Lower leg skin (tissue), 3 donors: ENCODE measurements at regions not wholly inside any gene's neighbourhood (a gene's known extent, or its start where the extent isn't known, plus 50 kb on each side); places are given as distances from the start of the nearest gene placed in this dataset.

ENCODE experiments used
- CTCF ChIP-seq, 3 donors: fragments of 450-650 bp; IDR thresholded peaks; one replicate each; pipeline ENCODE4 v1.5.1; 2016; ENCODE audit warnings: antibody characterized with exemption in 3 of 3, mild to moderate bottlenecking in 3 of 3, moderate library complexity in 2 of 3
- POLR2A ChIP-seq, 2 donors: fragments of 450-650 bp; IDR thresholded peaks; one replicate each; pipeline ENCODE4 v1.6.1; 2016 to 2017; ENCODE audit warnings: antibody characterized with exemption in 2 of 2, mild to moderate bottlenecking in 1 of 2, moderate library complexity in 1 of 2

GRCh38 chr5:92023555-92023954, 640.4 kb upstream of the ARRDC3 start:
- TF ChIP-seq POLR2A (IDR thresholded peaks at IDR 0.05) (no peak), CTCF (IDR thresholded peaks at IDR 0.05) (no peak)
